ENCODE measurements at regions not wholly inside any gene's neighbourhood (a gene's known extent, or its start where the extent isn't known, plus 50 kb on each side); places are given as distances from the start of the nearest gene placed in this dataset.

- no peaks in the 10 kb centered on the region for H3K4me1 ChIP-seq
- H3K27ac ChIP-seq, result no peak overlapping the region
- no peaks in the 10 kb centered on the region for H3K36me3 ChIP-seq
- intact Hi-C loops (cut with DNase I; ENCODE audit: low total_unique reads), result no loop called here
- no peaks in the 10 kb centered on the region for H3K9me3 ChIP-seq
- TF ChIP-seq POLR2A (IDR thresholded peaks at IDR 0.05) (no peak), CTCF (IDR thresholded peaks at IDR 0.05) (no peak)
- no peak overlapping the region for H3K4me3 ChIP-seq
- no peaks in the 10 kb centered on the region for H3K27me3 ChIP-seq
- DNase-seq, result no peak
Measured at GRCh38 chr9:97753364-97753763, 56.2 kb upstream of the XPA start.

DNA sequence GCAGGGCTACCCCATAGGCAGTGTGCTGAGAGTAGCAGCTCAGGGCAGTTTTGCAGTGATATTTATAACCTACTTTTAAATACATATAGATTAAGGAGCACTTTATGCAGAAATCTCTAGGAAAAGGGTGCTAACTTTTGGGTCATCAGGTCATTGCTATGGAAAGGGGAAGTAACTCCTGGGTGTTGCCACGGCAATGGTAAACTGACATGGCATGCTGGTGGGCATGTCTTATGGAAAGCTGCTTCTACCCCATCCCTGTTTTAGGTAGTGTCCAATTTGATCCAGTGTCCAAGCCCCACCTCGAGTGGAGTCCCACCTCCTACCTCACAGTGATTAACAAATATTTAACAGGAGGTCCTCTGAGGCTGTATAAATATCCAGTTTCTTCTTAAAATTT is 56.8 kb upstream of the XPA start:
- no peak for DNase-seq
- TF ChIP-seq CTCF (IDR thresholded peaks at IDR 0.05) (no peak), POLR2A (IDR thresholded peaks at IDR 0.05) (no peak)
- intact Hi-C loops (cut with DNase I; ENCODE audit: low total_unique reads), result no loop called here

GRCh38 chr9:97755618-97756267 is 58.6 kb upstream of the XPA start:
- Histone ChIP-seq H3K36me3 (no peaks in the 10 kb centered on the region), H3K4me1 (no peaks in the 10 kb centered on the region), H3K27ac (no peak overlapping the region), H3K27me3 (no peaks in the 10 kb centered on the region), H3K9me3 (no peaks in the 10 kb centered on the region), H3K4me3 (no peak overlapping the region)
- TF ChIP-seq CTCF (IDR thresholded peaks at IDR 0.05), result no peak
- no peak for TF ChIP-seq POLR2A (IDR thresholded peaks at IDR 0.05)
- no peak for DNase-seq
- intact Hi-C loops (cut with DNase I; ENCODE audit: low total_unique reads), result no loop called here

More for the DNA sequence above, 56.8 kb upstream of the XPA start:
- Histone ChIP-seq H3K36me3 (no peaks in the 10 kb centered on the region), H3K27ac (no peak overlapping the region), H3K4me1 (no peaks in the 10 kb centered on the region), H3K9me3 (no peaks in the 10 kb centered on the region), H3K4me3 (no peak overlapping the region), H3K27me3 (no peaks in the 10 kb centered on the region)

DNA sequence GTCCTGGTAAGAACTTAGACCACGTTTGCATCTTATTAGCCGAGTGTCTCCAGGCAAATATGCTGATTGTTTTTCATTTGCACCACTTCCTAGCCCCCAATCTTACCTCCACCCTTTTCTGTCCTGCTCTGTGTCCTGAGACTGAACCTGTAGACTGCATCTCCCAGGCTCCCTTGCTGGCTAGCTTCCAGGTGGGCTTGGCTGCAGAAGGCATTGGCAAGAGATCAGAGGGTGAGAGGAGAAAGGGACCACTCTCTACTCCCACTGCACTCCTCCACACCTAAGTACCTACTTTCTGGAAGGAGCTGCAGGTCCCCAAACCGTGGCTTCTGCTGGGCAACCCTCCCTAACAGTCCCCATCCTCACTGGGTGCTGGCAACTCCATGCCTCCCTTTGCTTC is 59.9 kb upstream of the XPA start:
- Histone ChIP-seq H3K4me1 (no peaks in the 10 kb centered on the region), H3K27ac (no peak overlapping the region), H3K4me3 (no peak overlapping the region), H3K36me3 (no peaks in the 10 kb centered on the region), H3K9me3 (no peaks in the 10 kb centered on the region), H3K27me3 (no peaks in the 10 kb centered on the region)
- DNase-seq, result no peak
- no peak for TF ChIP-seq CTCF (IDR thresholded peaks at IDR 0.05)
- TF ChIP-seq POLR2A (IDR thresholded peaks at IDR 0.05), result no peak
- intact Hi-C loops (cut with DNase I; ENCODE audit: low total_unique reads), result no loop called here

DNA sequence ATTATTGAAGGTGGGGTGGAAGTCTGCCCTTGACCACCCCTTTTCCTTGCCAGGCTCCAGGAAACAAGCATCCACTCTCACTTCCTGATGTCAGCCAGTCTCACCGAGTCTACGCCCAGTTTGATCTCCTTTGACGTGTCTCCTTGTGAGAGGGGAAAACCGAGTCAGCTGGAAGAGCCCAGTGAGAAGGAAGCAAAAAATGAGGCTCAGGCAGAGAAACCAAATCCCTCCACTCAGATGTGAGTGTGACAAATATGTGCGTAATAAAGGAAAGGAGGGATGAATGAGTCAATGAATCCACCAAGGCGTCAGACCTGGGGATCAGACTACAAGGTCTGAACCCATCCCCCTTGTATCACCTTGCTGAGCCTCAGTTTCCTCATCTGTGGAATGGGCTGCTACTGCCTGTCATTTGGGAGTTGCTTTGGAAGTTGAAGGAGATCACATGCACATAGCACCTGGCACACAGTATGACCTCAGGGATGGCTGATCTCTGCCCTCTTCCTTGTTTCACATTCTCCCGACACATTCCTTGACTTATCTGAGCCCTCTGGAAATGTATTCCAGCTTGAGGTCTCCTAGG is 61.3 kb upstream of the XPA start:
- Histone ChIP-seq H3K9me3 (no peaks in the 10 kb centered on the region), H3K4me3 (no peak overlapping the region), H3K4me1 (no peaks in the 10 kb centered on the region), H3K36me3 (no peaks in the 10 kb centered on the region), H3K27me3 (no peaks in the 10 kb centered on the region), H3K27ac (no peak overlapping the region)
- DNase-seq, result no peak
- TF ChIP-seq POLR2A (IDR thresholded peaks at IDR 0.05), result no peak
- TF ChIP-seq CTCF (IDR thresholded peaks at IDR 0.05), result no peak
- intact Hi-C loops (cut with DNase I; ENCODE audit: low total_unique reads), result no loop called here

Measured in uterus (tissue), 3 donors.